AG09309 (cell line): ENCODE measurements at regions not wholly inside any gene's neighbourhood (a gene's known extent, or its start where the extent isn't known, plus 50 kb on each side); places are given as distances from the start of the nearest gene placed in this dataset.

Source experiments
- DNase-seq: peaks from one replicate; pipeline ENCODE4 v3.0.0-alpha.2; 2010; ENCODE audit warnings: low read depth
- H3K4me3 ChIP-seq: 2 replicates; pipeline ENCODE4 v1.5.1; 2011; ENCODE audit warnings: mild to moderate bottlenecking, low read depth, low read length, moderate library complexity; ENCODE audit not compliant: control insufficient read depth
- CTCF ChIP-seq: IDR thresholded peaks from 2 replicates; pipeline ENCODE4 v1.5.1; 2011; ENCODE audit warnings: mild to moderate bottlenecking, low read depth, low read length, inconsistent platforms; ENCODE audit not compliant: insufficient read depth, control insufficient read depth; ENCODE audit errors: missing control alignments

DNA sequence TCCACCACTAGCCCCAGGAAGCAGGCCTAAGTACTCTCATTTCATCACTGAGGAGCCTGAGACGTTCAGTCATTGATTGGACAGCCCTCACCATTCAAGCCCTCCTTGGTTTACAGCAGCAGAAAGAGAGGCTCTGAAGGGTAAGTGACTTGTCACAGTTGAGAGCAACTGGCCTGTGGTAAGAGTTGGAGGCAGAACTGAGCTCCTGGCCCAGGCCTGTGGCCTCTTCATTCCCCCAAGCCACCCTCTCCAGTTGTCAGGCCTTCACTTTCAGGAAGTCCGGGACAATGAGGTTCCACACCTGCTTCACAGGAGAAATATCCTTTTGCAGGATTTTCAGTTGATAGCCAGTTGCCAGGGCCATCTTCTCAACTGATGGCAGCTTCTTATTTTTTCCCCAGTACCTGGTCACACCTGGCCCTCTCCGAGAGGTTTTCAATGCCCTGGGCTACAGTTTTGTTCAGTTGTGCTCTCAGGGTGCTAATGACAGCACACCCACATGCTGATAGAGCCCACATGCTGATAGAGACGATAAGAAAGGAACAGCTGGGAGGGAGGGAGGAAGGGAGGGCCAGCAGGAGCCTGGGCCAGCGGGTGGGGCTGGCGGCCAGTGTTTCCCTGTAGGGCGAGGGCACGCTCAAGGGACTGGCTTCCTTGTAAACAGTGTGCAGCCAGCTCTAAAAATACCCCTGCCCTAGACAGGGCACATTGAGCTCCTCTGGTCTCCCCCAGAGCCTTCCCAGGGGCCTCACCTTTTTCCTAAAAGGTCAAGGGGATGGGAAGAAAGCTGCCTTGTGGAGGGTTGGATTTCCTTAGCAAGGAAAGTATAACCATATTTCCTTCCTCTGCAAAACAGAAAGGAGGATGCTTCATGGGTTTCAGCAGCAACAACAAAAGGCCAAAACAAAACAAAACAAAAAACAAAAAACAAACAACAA, 112.7 kb upstream of the JUN start:
- TF ChIP-seq CTCF: no peak
- H3K4me3 ChIP-seq: no peak overlapping the region
- DNase-seq: no peak

DNA sequence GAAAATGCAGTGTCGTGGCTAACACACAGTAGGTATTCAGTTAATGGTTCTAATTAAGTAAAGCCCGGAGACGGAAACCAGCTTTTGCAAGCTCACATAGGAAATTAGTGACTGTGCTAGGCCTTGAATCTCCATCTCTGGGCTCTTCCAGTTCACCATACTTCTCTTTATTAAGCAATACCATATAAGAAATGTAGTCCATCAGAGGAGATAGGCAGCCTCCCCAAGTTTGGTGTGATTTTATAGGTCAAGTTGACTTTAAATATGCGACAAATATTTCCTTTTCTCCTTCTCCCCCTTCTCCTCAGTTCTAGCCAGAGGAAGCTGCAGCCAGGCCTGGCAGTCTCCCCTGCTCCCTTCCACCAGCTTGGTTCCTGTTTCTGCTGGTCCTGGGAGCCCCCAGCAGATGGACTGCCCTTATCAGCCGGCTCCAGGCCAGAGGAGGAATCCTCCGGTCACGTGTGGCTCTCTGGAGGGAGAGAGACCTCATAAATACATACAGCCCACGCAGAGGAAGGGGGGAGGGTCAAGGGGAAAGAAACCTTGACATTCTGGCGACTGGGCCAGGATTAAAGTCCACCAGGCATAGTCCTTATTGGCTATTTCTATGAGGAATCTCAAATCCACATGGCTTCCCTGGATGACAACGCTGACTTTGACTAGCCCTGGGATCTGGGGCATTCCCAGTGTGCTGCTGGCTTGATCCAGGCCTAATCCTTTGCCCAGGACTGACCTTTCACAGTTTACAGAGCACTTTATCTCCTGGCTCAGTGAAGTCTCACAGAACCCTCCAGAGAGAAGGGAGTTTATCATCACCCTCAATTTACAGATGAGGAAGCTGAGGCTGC, 115.1 kb upstream of the JUN start:
- TF ChIP-seq CTCF: no peak
- DNase-seq: no peak
- H3K4me3 ChIP-seq: no peak overlapping the region

DNA sequence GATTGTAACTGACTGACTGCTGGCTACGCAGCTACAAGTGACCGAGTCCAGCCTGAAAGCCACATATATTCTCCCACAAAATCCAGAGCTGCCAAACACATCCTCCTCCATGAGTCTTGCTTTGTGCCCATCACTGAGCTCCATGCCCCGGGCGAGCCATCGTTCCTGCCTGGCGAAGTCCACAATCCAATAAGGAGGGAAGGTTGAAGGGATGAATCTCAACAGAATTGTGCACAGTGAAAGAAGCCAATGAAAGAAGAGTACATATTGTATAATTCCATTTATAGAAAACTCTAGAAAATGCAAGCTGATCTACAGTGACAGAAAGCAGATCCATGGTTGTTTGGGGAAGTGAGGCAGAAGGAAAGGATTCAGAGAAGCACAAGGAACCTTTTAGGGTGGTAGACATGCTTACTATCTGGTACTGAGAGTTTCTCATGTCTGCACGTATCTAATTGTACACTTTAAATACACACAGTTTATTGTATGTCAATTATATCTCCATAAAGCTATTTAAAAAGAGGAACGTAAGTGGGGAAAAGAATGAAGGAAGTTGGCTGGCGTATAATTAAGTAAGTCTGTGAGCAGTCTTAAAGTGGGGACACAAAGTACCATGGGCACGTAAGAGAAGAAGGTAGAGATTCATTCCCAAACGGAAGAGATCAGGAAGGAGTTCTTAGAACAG, 115.9 kb upstream of the JUN start:
- no peak for TF ChIP-seq CTCF

DNA sequence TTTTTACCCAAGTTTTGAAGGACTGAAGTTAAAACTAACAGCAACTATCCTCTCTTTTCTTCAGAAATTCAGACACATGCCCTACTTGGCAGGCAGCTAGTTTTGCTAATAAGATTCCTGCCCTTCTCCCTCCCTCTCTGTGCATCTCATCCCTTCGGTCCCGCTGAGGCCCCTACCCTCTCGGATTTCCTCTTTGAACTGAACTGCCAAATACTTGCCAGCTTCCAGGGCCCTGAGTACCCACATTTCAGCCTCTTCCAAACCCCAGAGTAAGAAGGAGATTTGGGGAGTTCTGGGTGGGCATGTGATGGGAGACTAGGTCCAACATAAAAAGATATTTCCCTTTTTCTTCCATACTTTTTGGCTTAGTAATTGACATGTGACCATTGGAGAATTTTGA, 116.5 kb upstream of the JUN start:
- no peak overlapping the region for H3K4me3 ChIP-seq
- DNase-seq: no peak
- TF ChIP-seq CTCF: no peak

More for the DNA sequence above, 115.9 kb upstream of the JUN start:
- no peak for DNase-seq
- H3K4me3 ChIP-seq: no peak overlapping the region

DNA sequence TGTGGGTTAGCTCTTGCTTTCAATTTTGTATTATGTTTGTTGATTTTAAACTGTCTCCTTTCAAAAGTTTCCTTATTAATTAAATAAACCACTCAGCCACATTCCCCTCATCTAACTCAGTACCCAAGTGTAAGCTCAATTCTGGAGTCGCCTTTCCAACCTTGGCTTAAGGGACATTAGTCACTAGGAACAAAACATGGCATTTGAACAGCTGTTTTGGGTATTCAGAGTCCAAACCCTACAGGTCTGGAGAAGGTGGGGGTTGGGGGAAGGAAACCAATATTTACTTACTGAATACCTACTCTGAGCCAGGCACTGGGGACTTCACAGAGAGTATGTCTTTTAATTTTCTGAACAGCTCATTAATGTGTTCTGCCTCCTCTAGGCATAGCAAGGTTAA, 117.2 kb upstream of the JUN start:
- no peak for DNase-seq
- no peak for TF ChIP-seq CTCF
- no peak overlapping the region for H3K4me3 ChIP-seq

- DNase-seq: no peak
- no peak for TF ChIP-seq CTCF
- H3K4me3 ChIP-seq: peak overlapping the region; percentile 46
Observed at GRCh38 chr1:58902830-58903513, 119.1 kb upstream of the JUN start.
